AG08396 (cell line): ENCODE measurements at regions not wholly inside any gene's neighbourhood (a gene's known extent, or its start where the extent isn't known, plus 50 kb on each side); places are given as distances from the start of the nearest gene placed in this dataset.

Experiments
- DNase-seq: peaks from one replicate; pipeline ENCODE4 v3.0.0; 2012; ENCODE audit warnings: low spot score, mixed read lengths

- DNase-seq = no peak
These were observed 2154.0 kb upstream of the PIK3C3 start for GRCh38 chr18:39801010-39801409.

- DNase-seq = no peak
These were observed 2156.0 kb upstream of the PIK3C3 start for GRCh38 chr18:39799006-39799405.

- DNase-seq = no peak
These were observed 2158.6 kb upstream of the PIK3C3 start for GRCh38 chr18:39796393-39796792.

- DNase-seq = no peak
These were observed 2159.7 kb upstream of the PIK3C3 start for GRCh38 chr18:39795350-39795749.

- no peak for DNase-seq
These were observed 2161.4 kb upstream of the PIK3C3 start for GRCh38 chr18:39793609-39794008.

GRCh38 chr18:39788383-39788782, 2166.7 kb upstream of the PIK3C3 start:
- no peak for DNase-seq

DNA sequence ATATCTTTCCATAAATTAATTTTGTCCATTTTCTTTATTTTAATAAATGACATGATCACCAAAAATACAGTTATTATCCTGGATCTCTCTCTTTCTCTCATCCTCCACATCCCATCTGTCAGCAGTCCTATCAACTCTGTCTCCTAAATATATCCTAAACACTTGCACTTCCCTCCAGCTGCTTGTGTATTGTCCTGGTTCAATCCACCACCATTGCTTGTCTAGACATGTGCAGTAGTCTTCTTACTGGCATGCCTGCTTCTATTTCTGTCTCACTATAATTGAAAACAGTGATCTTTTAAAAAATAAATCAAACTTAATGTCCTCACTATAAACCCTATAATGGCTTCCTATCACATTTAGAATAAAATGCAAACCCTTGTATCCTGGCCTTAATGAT, 2168.6 kb upstream of the PIK3C3 start:
- no peak for DNase-seq

DNA sequence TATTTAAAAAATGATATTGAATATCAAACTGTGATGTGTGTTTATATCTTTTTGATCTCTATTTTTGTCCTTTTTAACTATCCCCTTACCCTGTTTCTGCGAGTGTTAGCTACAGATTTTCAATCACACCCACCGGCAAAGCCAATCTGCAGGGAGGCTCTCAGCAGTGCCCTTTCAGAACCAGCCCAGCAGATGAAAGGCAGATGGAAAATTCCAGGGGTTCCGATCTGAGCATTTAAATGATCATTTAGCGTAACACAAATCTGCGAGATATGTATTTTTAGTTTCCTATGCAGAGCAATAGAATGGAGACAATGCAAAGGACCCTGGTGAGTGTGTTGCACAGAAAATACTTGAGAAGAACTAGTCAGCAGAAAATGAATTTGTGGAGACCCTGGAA, 2170.5 kb upstream of the PIK3C3 start:
- DNase-seq = no peak

DNA sequence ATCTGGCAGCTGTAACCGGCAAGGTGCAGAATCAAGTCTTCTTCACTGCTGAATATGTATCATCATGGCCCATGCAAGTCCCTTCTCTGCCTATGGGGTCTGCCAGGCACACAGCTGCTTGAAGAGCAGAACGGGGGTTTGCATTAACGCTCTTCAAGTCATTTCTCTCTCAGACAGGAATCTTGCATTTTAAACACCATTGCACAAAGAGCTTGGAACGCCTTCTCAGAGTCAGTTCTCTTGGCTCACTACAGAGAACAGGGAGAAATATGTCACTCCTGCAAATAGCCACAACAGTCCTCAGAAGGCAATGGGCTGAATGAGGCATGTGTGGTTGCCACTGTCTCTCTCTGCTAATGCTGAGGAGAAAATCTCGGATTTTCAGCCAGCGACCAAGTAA, 2173.5 kb upstream of the PIK3C3 start:
- no peak for DNase-seq

DNA sequence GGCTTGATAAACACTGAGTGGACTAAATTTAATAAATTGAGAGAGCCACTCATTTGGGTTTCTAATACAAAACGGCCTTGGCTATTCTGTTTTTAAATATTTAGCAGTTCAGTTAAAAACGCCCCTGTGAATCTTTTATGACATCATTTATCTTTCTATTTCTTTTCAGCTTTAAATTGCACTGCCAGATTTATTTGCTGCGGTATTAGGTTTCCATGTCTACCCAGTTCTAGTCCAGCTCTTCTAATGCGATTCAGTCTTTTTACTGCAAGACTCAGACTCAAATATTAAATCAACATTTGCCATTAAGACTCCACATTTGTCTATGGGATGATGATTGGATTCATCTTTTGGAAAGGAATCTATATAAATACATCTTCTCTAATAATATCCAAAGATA, 2174.3 kb upstream of the PIK3C3 start:
- no peak for DNase-seq

DNA sequence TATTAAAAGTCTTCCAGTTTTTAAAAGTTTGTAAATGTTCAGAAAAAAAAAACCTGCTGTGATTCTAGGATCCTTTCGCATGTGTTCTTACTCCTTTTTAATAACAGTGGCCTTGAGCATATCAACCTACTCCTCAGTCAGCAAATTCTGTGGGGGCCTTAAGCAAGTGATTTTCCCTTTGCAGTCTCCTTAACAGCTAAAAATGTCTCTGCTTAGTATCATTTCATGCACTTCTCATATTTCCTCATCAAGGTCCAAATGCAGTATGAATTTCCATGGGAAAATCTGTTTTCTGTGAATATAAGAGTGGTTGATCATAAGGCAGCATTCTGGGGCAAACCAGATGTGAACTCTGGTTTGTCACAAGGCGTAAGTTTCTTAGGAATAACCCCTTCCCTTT, 2175.1 kb upstream of the PIK3C3 start:
- no peak for DNase-seq

- no peak for DNase-seq
These were observed 2178.3 kb upstream of the PIK3C3 start for GRCh38 chr18:39776766-39777165.

DNA sequence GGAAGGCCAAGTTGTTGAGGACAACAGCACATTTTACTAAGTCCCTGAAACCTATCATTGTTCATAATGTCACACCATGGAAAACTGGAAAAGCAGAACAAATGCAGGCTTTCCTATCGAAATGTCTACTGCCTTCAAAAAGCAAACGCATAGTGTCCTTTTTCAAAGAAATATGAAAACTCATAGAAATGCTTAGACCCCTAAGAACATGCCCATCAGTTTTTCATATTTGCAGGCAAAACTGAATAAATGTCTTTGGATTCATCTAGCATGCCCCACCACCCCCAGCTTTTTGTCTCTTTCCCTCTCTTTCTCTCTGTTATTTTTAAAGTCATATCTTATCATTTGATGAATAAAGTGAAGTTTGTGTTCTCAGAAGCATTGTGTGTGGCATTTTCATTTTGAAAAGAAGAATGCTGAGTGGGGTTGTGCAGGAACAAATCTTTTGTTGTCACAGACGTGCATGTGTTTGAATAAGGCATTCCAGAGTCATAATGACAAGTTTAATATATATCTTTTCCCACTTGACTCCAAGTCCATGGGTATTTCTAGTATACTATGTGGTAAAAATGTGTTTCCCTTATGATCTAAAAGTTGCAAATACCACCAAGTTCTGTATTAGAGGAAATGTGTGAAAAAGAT, 2180.0 kb upstream of the PIK3C3 start:
- DNase-seq = no peak

DNA sequence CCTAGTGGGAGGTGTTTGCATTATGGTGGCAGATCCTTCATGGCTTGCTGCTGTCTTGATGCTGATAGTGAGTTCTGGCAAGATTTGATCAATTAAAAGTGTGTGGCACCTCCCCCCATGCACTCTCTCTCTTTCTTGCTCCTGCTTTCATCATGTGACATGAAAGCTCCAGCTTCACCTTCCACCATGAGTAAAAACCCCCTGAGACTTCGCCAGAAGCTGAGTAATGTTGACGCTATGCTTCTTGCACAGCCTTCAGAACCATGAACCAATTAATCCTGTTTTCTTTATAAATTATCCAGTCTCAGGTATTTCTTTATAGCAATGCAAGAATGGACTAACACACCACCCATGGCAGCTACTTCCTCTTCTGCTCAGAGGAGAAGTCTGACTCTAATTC, 2181.4 kb upstream of the PIK3C3 start:
- DNase-seq = no peak

- DNase-seq = peak; percentile 6
These were observed 2182.7 kb upstream of the PIK3C3 start for GRCh38 chr18:39772155-39772919.

DNA sequence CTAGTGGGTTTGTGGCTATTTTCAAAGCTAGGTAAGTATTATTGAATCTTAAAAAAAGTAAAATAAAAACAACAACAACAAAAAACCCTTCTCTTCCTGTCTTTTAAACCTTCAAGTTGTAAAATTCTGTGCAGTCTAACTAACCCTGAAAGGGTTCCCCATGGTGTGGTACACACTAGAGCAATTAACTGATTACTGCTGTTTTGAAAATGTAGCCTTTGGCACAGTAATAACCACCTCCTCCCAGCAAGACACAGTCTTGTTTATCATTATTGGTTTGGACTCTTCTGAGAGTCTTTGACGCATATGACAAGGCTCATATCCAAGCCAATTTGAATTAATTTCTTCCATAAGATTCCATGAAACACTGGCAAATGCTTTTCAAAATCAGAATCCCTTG, 2184.6 kb upstream of the PIK3C3 start:
- DNase-seq = no peak

- no peak for DNase-seq
These were observed 2190.2 kb upstream of the PIK3C3 start for GRCh38 chr18:39764873-39765272.

DNA sequence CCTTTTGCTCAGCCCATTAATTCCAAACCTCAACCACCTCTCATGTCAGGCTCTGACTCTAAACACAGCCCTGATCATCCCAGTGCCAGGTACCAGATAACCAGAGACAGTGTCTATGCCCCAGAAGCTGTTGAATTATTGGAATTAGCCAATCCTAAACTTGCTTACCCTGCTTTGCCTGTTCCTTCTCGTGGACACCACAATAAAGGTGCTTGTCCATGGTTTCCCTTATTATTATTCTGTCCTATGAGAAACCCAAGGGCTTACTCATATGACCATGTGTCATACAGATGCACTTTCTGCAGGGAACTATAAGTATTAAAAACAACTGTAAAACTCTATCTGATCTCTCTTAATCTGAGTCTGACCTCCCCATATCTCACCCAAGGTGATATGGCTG, 2193.8 kb upstream of the PIK3C3 start:
- DNase-seq = no peak

GRCh38 chr18:39759926-39760325, 2194.3 kb upstream of the CELF4 start:
- DNase-seq = no peak

DNA sequence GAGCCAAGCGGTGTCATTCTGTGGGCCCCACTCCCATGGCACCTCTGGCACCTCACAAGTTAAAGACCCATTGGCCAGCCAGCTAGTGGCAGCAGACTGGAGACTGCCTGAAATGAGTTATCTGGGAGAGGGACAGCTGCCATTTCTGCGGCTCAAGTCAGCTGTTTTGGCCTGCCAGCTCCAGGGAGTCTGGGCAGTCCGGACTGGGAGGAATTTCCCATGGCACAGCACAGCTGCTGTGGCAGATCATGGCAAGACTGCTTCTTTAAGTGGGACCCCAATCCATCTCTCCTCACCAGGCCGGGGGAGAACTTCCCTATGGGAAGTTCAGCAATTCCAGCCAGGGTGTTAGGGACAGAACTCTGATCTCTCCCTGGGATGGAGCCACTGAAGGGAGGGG, 2187.6 kb upstream of the CELF4 start:
- no peak for DNase-seq

DNA sequence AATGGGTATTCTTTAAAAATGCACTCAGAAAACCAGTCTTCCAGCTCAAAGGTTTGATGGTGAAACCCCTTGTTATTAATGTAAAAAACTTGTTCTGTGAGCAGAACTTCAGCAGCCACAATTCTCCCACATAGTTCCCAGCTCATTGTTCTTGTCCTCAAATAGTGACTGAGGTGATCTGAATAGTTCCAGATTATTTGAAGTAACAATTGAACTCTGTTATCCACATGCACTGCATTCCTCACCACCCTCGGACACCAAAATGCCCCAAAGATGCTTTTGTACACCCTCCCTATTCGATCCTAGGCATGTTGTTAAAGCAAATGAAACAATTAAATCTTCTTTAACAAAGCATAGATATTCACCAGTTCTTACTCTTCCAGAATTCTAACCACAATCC, 2186.8 kb upstream of the CELF4 start:
- DNase-seq = no peak

GRCh38 chr18:39751921-39752320, 2186.3 kb upstream of the CELF4 start:
- no peak for DNase-seq

DNA sequence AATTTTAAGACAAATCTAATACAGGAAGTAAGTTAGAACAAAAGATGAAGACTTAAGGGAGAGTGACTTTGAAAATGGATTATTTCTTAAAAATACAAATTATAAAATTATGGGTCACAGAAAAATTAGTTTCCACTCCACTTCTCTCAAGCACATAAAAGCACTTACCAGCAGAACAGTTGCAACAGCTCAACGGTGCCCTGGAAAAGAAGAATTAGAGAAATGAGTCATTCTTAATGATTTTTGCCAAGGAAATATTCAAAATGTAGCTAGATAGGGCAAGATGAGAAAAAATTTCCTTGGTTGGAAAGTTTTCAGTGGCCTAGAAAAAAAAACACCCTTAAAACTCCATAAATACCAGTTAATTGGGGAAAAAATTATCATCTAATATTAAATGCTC, 2185.6 kb upstream of the CELF4 start:
- no peak for DNase-seq

GRCh38 chr18:39749154-39749553, 2183.6 kb upstream of the CELF4 start:
- DNase-seq = no peak
